ENCODE measurements at regions not wholly inside any gene's neighbourhood (a gene's known extent, or its start where the extent isn't known, plus 50 kb on each side); places are given as distances from the start of the nearest gene placed in this dataset.

DNA sequence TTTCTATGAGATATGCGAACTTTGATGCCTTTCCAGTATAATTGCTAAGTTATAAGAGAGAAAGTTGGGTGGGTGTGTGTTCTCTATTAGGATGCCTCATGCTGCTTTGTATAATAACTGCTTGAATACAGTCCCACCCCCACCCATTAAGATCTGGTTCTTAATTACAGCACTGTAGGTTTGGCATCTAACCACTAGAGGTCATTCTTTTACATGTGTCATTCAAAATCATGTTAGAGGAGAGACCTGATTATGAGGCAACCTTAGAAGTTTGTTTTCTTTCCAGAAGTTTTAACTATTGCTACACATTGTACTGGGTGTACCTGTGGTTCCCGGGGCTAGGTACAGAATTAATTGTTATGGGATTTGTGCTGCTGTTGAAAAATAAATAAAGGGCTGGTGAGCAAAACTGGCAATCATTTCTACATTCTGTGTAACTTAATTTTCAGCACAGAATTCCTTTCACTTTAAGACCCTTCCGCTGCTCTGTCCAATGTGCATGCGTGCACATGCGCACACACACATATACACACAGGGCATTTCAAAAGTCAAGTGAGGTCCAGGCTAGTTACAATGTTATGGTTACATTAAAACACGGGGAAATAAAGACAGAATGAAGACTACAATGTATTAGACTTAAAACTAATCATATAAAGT is 1156.3 kb downstream of the SORCS3 start:
- intact Hi-C loops (cut with DNase I) = no loop called here
- Histone ChIP-seq H3K9me3 (no peaks in the 10 kb centered on the region), H3K27ac (replicated peaks in 1 of 4) (no peak overlapping the region), H3K4me1 (no peaks in the 10 kb centered on the region), H3K4me3 (no peak overlapping the region), H3K27me3 (no peaks in the 10 kb centered on the region), H3K36me3 (no peaks in the 10 kb centered on the region)
- no peak for TF ChIP-seq POLR2A (IDR thresholded peaks at IDR 0.05; ENCODE audit: low read depth)
- TF ChIP-seq, protein P1, sequence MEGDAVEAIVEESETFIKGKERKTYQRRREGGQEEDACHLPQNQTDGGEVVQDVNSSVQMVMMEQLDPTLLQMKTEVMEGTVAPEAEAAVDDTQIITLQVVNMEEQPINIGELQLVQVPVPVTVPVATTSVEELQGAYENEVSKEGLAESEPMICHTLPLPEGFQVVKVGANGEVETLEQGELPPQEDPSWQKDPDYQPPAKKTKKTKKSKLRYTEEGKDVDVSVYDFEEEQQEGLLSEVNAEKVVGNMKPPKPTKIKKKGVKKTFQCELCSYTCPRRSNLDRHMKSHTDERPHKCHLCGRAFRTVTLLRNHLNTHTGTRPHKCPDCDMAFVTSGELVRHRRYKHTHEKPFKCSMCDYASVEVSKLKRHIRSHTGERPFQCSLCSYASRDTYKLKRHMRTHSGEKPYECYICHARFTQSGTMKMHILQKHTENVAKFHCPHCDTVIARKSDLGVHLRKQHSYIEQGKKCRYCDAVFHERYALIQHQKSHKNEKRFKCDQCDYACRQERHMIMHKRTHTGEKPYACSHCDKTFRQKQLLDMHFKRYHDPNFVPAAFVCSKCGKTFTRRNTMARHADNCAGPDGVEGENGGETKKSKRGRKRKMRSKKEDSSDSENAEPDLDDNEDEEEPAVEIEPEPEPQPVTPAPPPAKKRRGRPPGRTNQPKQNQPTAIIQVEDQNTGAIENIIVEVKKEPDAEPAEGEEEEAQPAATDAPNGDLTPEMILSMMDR (IDR thresholded peaks at IDR 0.05) = peak; percentile 27 to 49 (median 45)
- TF ChIP-seq POLR2AphosphoS5 (IDR thresholded peaks at IDR 0.05) = no peak
- no peak for TF ChIP-seq EP300 (IDR thresholded peaks at IDR 0.05)
- DNase-seq (ENCODE audit: extremely low spot score) = no peak
- WGBS = 78% methylated on average over 6 of the region's 6 CpGs

DNA sequence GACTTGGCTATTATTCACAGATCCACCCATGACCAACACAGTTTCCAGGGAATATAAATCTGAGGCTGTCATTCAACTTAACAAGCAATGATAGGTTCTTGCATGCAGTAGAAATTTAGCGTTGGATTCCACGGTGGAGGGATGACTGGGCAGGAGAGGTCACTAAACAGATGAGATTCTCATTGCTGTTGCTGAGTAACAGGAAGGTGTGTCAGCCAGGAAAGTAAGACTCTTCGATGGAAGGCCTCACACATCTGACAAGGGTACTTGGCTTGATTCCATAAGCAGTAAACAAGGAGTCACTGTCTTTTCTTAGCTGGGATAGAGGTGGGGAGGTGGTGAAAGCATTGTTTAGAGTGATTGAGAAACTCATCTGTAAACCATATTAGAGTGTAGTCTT is 1152.0 kb downstream of the SORCS3 start:
- Histone ChIP-seq H3K27ac (replicated peaks in 1 of 4) (no peak overlapping the region), H3K4me3 (no peak overlapping the region), H3K9me3 (no peaks in the 10 kb centered on the region), H3K4me1 (no peaks in the 10 kb centered on the region), H3K27me3 (no peaks in the 10 kb centered on the region), H3K36me3 (no peaks in the 10 kb centered on the region)
- 46% methylated on average over 3 of the region's 3 CpGs for WGBS
- TF ChIP-seq EP300 (IDR thresholded peaks at IDR 0.05) = no peak
- TF ChIP-seq, protein P1 (IDR thresholded peaks at IDR 0.05) = no peak
- no peak for TF ChIP-seq POLR2AphosphoS5 (IDR thresholded peaks at IDR 0.05)
- no peak for TF ChIP-seq POLR2A (IDR thresholded peaks at IDR 0.05; ENCODE audit: low read depth)
- intact Hi-C loops (cut with DNase I) = no loop called here
- no peak for DNase-seq (ENCODE audit: extremely low spot score)

DNA sequence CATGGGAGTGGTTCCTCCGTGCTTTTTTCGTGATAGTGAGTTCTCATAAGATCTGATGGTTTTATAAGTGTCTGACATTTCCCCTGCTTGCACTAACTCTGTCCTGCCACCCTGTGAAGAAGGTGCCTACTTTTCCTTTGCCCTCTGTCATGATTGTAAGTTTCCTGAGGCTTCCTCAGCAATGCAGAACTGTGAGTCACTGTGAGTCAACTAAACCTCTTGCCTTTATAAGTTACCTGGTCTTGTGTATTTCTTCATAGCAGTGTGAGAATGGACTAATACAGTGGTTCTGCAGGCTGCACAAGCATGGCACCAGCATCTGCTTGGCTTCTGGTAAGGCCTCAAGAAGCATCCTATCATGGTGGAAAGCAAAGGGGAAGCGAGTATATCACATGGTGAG is 1144.6 kb downstream of the SORCS3 start:
- TF ChIP-seq EP300 (IDR thresholded peaks at IDR 0.05) = no peak
- no peak for TF ChIP-seq POLR2AphosphoS5 (IDR thresholded peaks at IDR 0.05)
- no peak for TF ChIP-seq POLR2A (IDR thresholded peaks at IDR 0.05; ENCODE audit: low read depth)
- TF ChIP-seq, protein P1 (IDR thresholded peaks at IDR 0.05) = no peak
- H3K36me3 ChIP-seq = no peaks in the 10 kb centered on the region
- no peak for DNase-seq (ENCODE audit: extremely low spot score)
- no peak overlapping the region for H3K27ac ChIP-seq (replicated peaks in 1 of 4)
- H3K4me3 ChIP-seq = no peak overlapping the region
- H3K9me3 ChIP-seq = peaks cover 0 to 4% (median 0%) of the 10 kb centered on the region in 4 donors
- WGBS = 53% methylated on average over 3 of the region's 3 CpGs
- no peaks in the 10 kb centered on the region for H3K27me3 ChIP-seq
- intact Hi-C loops (cut with DNase I) = no loop called here
- H3K4me1 ChIP-seq = no peaks in the 10 kb centered on the region

DNA sequence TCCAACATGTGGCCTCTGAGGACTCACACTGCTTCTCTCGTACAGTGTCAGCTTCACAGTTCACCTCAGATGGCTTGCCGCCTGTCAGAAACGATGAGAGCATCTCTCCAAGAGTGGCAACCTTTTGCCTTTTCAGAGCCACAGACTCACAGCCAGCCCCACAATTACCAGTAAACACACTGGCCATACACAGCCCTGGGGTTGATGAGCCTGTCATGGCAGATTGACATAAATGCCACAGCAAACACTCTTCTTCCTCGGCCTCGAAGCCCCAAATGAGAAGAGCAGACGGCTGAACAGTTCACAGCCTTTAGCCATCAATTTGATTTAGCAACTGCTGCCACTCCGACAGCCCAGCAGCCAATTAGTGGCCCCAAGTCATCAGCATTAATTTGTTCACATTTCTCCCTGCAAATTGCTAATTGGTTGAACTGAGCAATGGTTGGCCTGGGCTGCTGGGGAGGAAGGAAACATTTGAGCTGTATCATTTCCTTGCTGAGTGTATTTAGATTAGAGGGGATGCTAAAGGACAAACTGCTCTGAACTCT is 1142.9 kb downstream of the SORCS3 start:
- DNase-seq (ENCODE audit: extremely low spot score) = no peak
- intact Hi-C loops (cut with DNase I) = no loop called here
- no peak overlapping the region for H3K27ac ChIP-seq (replicated peaks in 1 of 4)
- no peaks in the 10 kb centered on the region for H3K27me3 ChIP-seq
- H3K4me1 ChIP-seq = no peaks in the 10 kb centered on the region
- H3K9me3 ChIP-seq = peaks cover 0 to 4% (median 0%) of the 10 kb centered on the region in 4 donors
- TF ChIP-seq POLR2AphosphoS5 (IDR thresholded peaks at IDR 0.05) (no peak), POLR2A (IDR thresholded peaks at IDR 0.05; ENCODE audit: low read depth) (no peak)
- TF ChIP-seq, protein P1 (IDR thresholded peaks at IDR 0.05) = no peak
- H3K4me3 ChIP-seq = no peak overlapping the region
- 76% methylated on average over 7 of the region's 7 CpGs for WGBS
- H3K36me3 ChIP-seq = no peaks in the 10 kb centered on the region

DNA sequence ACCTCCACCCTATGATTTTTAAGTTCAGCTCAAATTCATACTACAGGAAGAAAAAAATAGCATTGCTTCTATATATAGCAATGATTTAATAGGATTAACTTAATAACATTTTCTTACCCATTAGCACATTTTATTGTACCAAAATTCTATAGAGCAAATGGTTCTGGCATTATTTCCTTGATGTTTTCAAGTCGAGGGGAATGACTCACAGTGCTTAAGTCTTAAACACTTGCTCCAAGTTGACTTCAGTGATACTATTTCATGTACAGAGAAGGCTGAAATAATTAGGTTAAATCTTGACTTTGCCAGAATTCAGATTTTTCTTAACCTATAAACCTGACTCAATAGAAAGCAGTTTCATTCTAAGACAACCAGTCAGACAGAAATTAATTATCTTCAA is 1133.8 kb downstream of the SORCS3 start:
- Histone ChIP-seq H3K27me3 (no peaks in the 10 kb centered on the region), H3K4me1 (no peaks in the 10 kb centered on the region), H3K4me3 (no peak overlapping the region), H3K27ac (replicated peaks in 1 of 4) (no peak overlapping the region), H3K9me3 (no peaks in the 10 kb centered on the region), H3K36me3 (no peaks in the 10 kb centered on the region)
- TF ChIP-seq POLR2A (IDR thresholded peaks at IDR 0.05; ENCODE audit: low read depth) (no peak), EP300 (IDR thresholded peaks at IDR 0.05) (no peak), POLR2AphosphoS5 (IDR thresholded peaks at IDR 0.05) (no peak)
- TF ChIP-seq, protein P1 (IDR thresholded peaks at IDR 0.05) = no peak
- 43% methylated on average over 1 of the region's 1 CpG for WGBS
- no peak for DNase-seq (ENCODE audit: extremely low spot score)
- intact Hi-C loops (cut with DNase I) = no loop called here

Measured in esophagus muscularis mucosa (tissue), 4 donors.